NCI-H748 (cell line): ENCODE measurements at regions not wholly inside any gene's neighbourhood (a gene's known extent, or its start where the extent isn't known, plus 50 kb on each side); places are given as distances from the start of the nearest gene placed in this dataset.
"Not testable (repeated sequence)": the region's sequence is repeated elsewhere in the genome, so short reads cannot be mapped to it uniquely, and the experiment has no call there.

ENCODE experiments used
- DNase-seq: peaks from one replicate; lab custom pipeline; 2025; ENCODE audit not compliant: unreplicated experiment; lab: John Stamatoyannopoulos, UW

- DNase-seq: no peak
These were observed 409.6 kb downstream of the NSUN3 start for GRCh38 chr3:94472511-94472910.

- DNase-seq: peak; percentile 14
These were observed 418.5 kb downstream of the NSUN3 start for GRCh38 chr3:94481226-94481898.

GRCh38 chr3:94482686-94483085 lies 419.8 kb downstream of the NSUN3 start:
- no peak for DNase-seq

- no peak for DNase-seq
These were observed 420.5 kb downstream of the NSUN3 start for GRCh38 chr3:94483403-94483802.

GRCh38 chr3:94494992-94495391 lies 432.1 kb downstream of the NSUN3 start:
- no peak for DNase-seq

GRCh38 chr3:94500146-94500545 lies 437.3 kb downstream of the NSUN3 start:
- no peak for DNase-seq

- DNase-seq: not testable (repeated sequence)
These were observed 444.5 kb downstream of the NSUN3 start for GRCh38 chr3:94507354-94507753.

GRCh38 chr3:94512876-94513275 lies 450.0 kb downstream of the NSUN3 start:
- DNase-seq: no peak

GRCh38 chr3:94513600-94513999 lies 450.7 kb downstream of the NSUN3 start:
- no peak for DNase-seq

GRCh38 chr3:94515983-94516382 lies 453.1 kb downstream of the NSUN3 start:
- no peak for DNase-seq

- no peak for DNase-seq
These were observed 457.5 kb downstream of the NSUN3 start for GRCh38 chr3:94520364-94520763.

GRCh38 chr3:94522488-94522887 lies 459.6 kb downstream of the NSUN3 start:
- DNase-seq: peak; percentile 4

GRCh38 chr3:94524102-94524919 lies 461.4 kb downstream of the NSUN3 start:
- DNase-seq: peak; percentile 50

- peak; percentile 5 for DNase-seq
These were observed 462.2 kb downstream of the NSUN3 start for GRCh38 chr3:94525043-94525442.

GRCh38 chr3:94529816-94530215 lies 467.0 kb downstream of the NSUN3 start:
- no peak for DNase-seq

GRCh38 chr3:94532951-94533350 lies 470.1 kb downstream of the NSUN3 start:
- DNase-seq: no peak

GRCh38 chr3:94539937-94540336 lies 477.1 kb downstream of the NSUN3 start:
- DNase-seq: no peak

- no peak for DNase-seq
These were observed 480.3 kb downstream of the NSUN3 start for GRCh38 chr3:94543161-94543560.

- no peak for DNase-seq
These were observed 481.4 kb downstream of the NSUN3 start for GRCh38 chr3:94544131-94544789.

GRCh38 chr3:94548581-94549316 lies 485.9 kb downstream of the NSUN3 start:
- no peak for DNase-seq

- no peak for DNase-seq
These were observed 498.2 kb downstream of the NSUN3 start for GRCh38 chr3:94561094-94561493.
